ENCODE measurements at regions not wholly inside any gene's neighbourhood (a gene's known extent, or its start where the extent isn't known, plus 50 kb on each side); places are given as distances from the start of the nearest gene placed in this dataset.
"Not testable (repeated sequence)": the region's sequence is repeated elsewhere in the genome, so short reads cannot be mapped to it uniquely, and the experiment has no call there.

- H3K4me1 ChIP-seq (replicated peaks in 1 of 4; ENCODE audit: control insufficient read depth in 3 of 4, insufficient read depth in 4 of 4, low read length in 3 of 4); H3K27me3 ChIP-seq (replicated peaks in 1 of 4; ENCODE audit: control insufficient read depth in 3 of 4, extremely low read depth in 1 of 4, insufficient read depth in 3 of 4, low read length in 3 of 4); H2BK20ac ChIP-seq (ENCODE audit: low read length); DNase-seq (ENCODE audit: low read depth in 1 of 2, low spot score in 2 of 2); H4K5ac ChIP-seq (ENCODE audit: insufficient read length, low read depth, low read length); H3K36me3 ChIP-seq (ENCODE audit: control insufficient read depth in 2 of 4, insufficient read depth in 4 of 4, low read length in 3 of 4); H2BK120ac ChIP-seq (replicated peaks; ENCODE audit: low read depth, low read length); H3K9me3 ChIP-seq (ENCODE audit: insufficient read depth in 2 of 2, low read depth in 1 of 2, low read length in 1 of 2); H3K4me3 ChIP-seq (ENCODE audit: extremely low read depth in 1 of 4, insufficient read depth in 2 of 4, low read depth in 3 of 4, low read length in 4 of 4); H3K79me1 ChIP-seq (ENCODE audit: low read depth, low read length); H3K9ac ChIP-seq (replicated peaks in 1 of 4; ENCODE audit: extremely low read depth in 1 of 4, low read depth in 3 of 4, low read length in 3 of 4); H4K91ac ChIP-seq (replicated peaks; ENCODE audit: insufficient read length, low read length); H2BK5ac ChIP-seq (ENCODE audit: low read depth, low read length); H4K20me1 ChIP-seq (replicated peaks in 1 of 2; ENCODE audit: control insufficient read depth in 1 of 2, insufficient read depth in 2 of 2, low read length in 2 of 2); H3K18ac ChIP-seq (ENCODE audit: extremely low read depth, low read length); H3K4ac ChIP-seq (replicated peaks; ENCODE audit: insufficient read length, low read depth, low read length); FAIRE-seq; H3K14ac ChIP-seq (ENCODE audit: insufficient read length); POLR2A ChIA-PET (ENCODE audit: partially characterized antibody); H2AFZ ChIP-seq (ENCODE audit: low read length); H3K4me2 ChIP-seq (ENCODE audit: insufficient read depth in 1 of 2, low read depth in 2 of 2, low read length in 2 of 2); H3K56ac ChIP-seq (replicated peaks; ENCODE audit: insufficient read length, low read depth, low read length); H3K79me2 ChIP-seq (ENCODE audit: control insufficient read depth in 1 of 2, insufficient read depth in 2 of 2, low read length in 2 of 2); H3K23ac ChIP-seq (ENCODE audit: insufficient read length); H3K23me2 ChIP-seq (ENCODE audit: low read depth, low read length); H2AK5ac ChIP-seq (ENCODE audit: low read depth, low read length); CTCF ChIA-PET (ENCODE audit: partially characterized antibody); H2BK15ac ChIP-seq (ENCODE audit: low read length); H2BK12ac ChIP-seq (ENCODE audit: low read depth, low read length); H3K27ac ChIP-seq (ENCODE audit: low read depth, low read length); H4K8ac ChIP-seq (ENCODE audit: extremely low read depth, insufficient read depth, low read length): not testable (repeated sequence)
- WGBS, 2 experiments (ENCODE audit: extremely low coverage in 1 of 2, insufficient coverage in 1 of 2, insufficient read length in 1 of 2, insufficient replicate concordance in 2 of 2, low coverage in 1 of 2, low lambda C conversion rate in 2 of 2, missing lambda C conversion rate in 1 of 2): 92% methylated on average over 6 of the region's 7 CpGs; no CpG with 5 or more reads in 1 of the 2 experiments
Measured at GRCh38 chrX:116679544-116679943, 216.8 kb upstream of the CT83 start.

Data from H1 (cell line).